ENCODE measurements at regions not wholly inside any gene's neighbourhood (a gene's known extent, or its start where the extent isn't known, plus 50 kb on each side); places are given as distances from the start of the nearest gene placed in this dataset.
"Not testable (repeated sequence)": the region's sequence is repeated elsewhere in the genome, so short reads cannot be mapped to it uniquely, and the experiment has no call there.

GRCh38 chr3:170662986-170663385 is 77.1 kb upstream of the SLC7A14 start:
- H3K4me3 ChIP-seq (ENCODE audit: insufficient read depth, low read depth, low read length); DNase-seq; H3K36me3 ChIP-seq (replicated peaks; ENCODE audit: control insufficient read depth, insufficient read depth, low read length); H3K27me3 ChIP-seq (ENCODE audit: control insufficient read depth, insufficient read depth, low read length): not testable (repeated sequence)

GRCh38 chr3:170660139-170660538 is 74.3 kb upstream of the SLC7A14 start:
- DNase-seq: no peak
- Histone ChIP-seq H3K4me3 (ENCODE audit: insufficient read depth, low read depth, low read length) (no peak overlapping the region), H3K36me3 (replicated peaks; ENCODE audit: control insufficient read depth, insufficient read depth, low read length) (no peaks in the 10 kb centered on the region), H3K27me3 (ENCODE audit: control insufficient read depth, insufficient read depth, low read length) (no peaks in the 10 kb centered on the region)

GRCh38 chr3:170657312-170657711 is 71.4 kb upstream of the SLC7A14 start:
- no peak for DNase-seq
- Histone ChIP-seq H3K27me3 (ENCODE audit: control insufficient read depth, insufficient read depth, low read length) (no peaks in the 10 kb centered on the region), H3K36me3 (replicated peaks; ENCODE audit: control insufficient read depth, insufficient read depth, low read length) (no peaks in the 10 kb centered on the region), H3K4me3 (ENCODE audit: insufficient read depth, low read depth, low read length) (no peak overlapping the region)

- H3K4me3 ChIP-seq (ENCODE audit: insufficient read depth, low read depth, low read length): no peak overlapping the region
- no peaks in the 10 kb centered on the region for H3K27me3 ChIP-seq (ENCODE audit: control insufficient read depth, insufficient read depth, low read length)
- no peak for DNase-seq
- no peaks in the 10 kb centered on the region for H3K36me3 ChIP-seq (replicated peaks; ENCODE audit: control insufficient read depth, insufficient read depth, low read length)
Observed at GRCh38 chr3:170656284-170656683, 70.4 kb upstream of the SLC7A14 start.

- Histone ChIP-seq H3K4me3 (ENCODE audit: insufficient read depth, low read depth, low read length) (no peak overlapping the region), H3K36me3 (replicated peaks; ENCODE audit: control insufficient read depth, insufficient read depth, low read length) (no peaks in the 10 kb centered on the region), H3K27me3 (ENCODE audit: control insufficient read depth, insufficient read depth, low read length) (no peaks in the 10 kb centered on the region; the same call in 1 of the 2 replicates)
- no peak for DNase-seq
Observed at GRCh38 chr3:170653801-170654200, 67.9 kb upstream of the SLC7A14 start.

GRCh38 chr3:170651260-170651845 is 65.5 kb upstream of the SLC7A14 start:
- no peaks in the 10 kb centered on the region for H3K36me3 ChIP-seq (replicated peaks; ENCODE audit: control insufficient read depth, insufficient read depth, low read length)
- H3K27me3 ChIP-seq (ENCODE audit: control insufficient read depth, insufficient read depth, low read length): no peaks in the 10 kb centered on the region; the same call in 1 of the 2 replicates
- H3K4me3 ChIP-seq (ENCODE audit: insufficient read depth, low read depth, low read length): no peak overlapping the region
- no peak for DNase-seq

GRCh38 chr3:170650557-170650956 is 64.7 kb upstream of the SLC7A14 start:
- H3K4me3 ChIP-seq (ENCODE audit: insufficient read depth, low read depth, low read length); DNase-seq; H3K36me3 ChIP-seq (replicated peaks; ENCODE audit: control insufficient read depth, insufficient read depth, low read length); H3K27me3 ChIP-seq (ENCODE audit: control insufficient read depth, insufficient read depth, low read length): not testable (repeated sequence)

- H3K36me3 ChIP-seq (replicated peaks; ENCODE audit: control insufficient read depth, insufficient read depth, low read length): no peaks in the 10 kb centered on the region
- no peak overlapping the region for H3K4me3 ChIP-seq (ENCODE audit: insufficient read depth, low read depth, low read length)
- no peaks in the 10 kb centered on the region for H3K27me3 ChIP-seq (ENCODE audit: control insufficient read depth, insufficient read depth, low read length)
- no peak for DNase-seq
Observed at GRCh38 chr3:170644711-170645110, 58.8 kb upstream of the SLC7A14 start.

- no peaks in the 10 kb centered on the region for H3K27me3 ChIP-seq (ENCODE audit: control insufficient read depth, insufficient read depth, low read length)
- no peaks in the 10 kb centered on the region for H3K36me3 ChIP-seq (replicated peaks; ENCODE audit: control insufficient read depth, insufficient read depth, low read length)
- H3K4me3 ChIP-seq (ENCODE audit: insufficient read depth, low read depth, low read length): no peak overlapping the region
- no peak for DNase-seq
Observed at GRCh38 chr3:170643831-170644230, 58.0 kb upstream of the SLC7A14 start.

GRCh38 chr3:170642882-170643601 is 57.2 kb upstream of the SLC7A14 start:
- no peak for DNase-seq
- Histone ChIP-seq H3K4me3 (ENCODE audit: insufficient read depth, low read depth, low read length) (no peak overlapping the region), H3K36me3 (replicated peaks; ENCODE audit: control insufficient read depth, insufficient read depth, low read length) (no peaks in the 10 kb centered on the region), H3K27me3 (ENCODE audit: control insufficient read depth, insufficient read depth, low read length) (no peaks in the 10 kb centered on the region)

- Histone ChIP-seq H3K4me3 (ENCODE audit: insufficient read depth, low read depth, low read length) (no peak overlapping the region), H3K27me3 (ENCODE audit: control insufficient read depth, insufficient read depth, low read length) (no peaks in the 10 kb centered on the region), H3K36me3 (replicated peaks; ENCODE audit: control insufficient read depth, insufficient read depth, low read length) (no peaks in the 10 kb centered on the region)
- no peak for DNase-seq
Observed at GRCh38 chr3:170641510-170642236, 55.8 kb upstream of the SLC7A14 start.

- no peaks in the 10 kb centered on the region for H3K27me3 ChIP-seq (ENCODE audit: control insufficient read depth, insufficient read depth, low read length)
- no peak for DNase-seq
Observed at GRCh38 chr3:170640737-170641171, 54.9 kb upstream of the SLC7A14 start.

GRCh38 chr3:170638988-170639387 is 53.1 kb upstream of the SLC7A14 start:
- H3K27me3 ChIP-seq (ENCODE audit: control insufficient read depth, insufficient read depth, low read length): no peaks in the 10 kb centered on the region
- H3K4me3 ChIP-seq (ENCODE audit: insufficient read depth, low read depth, low read length): no peak overlapping the region
- no peaks in the 10 kb centered on the region for H3K36me3 ChIP-seq (replicated peaks; ENCODE audit: control insufficient read depth, insufficient read depth, low read length)
- no peak for DNase-seq

More at GRCh38 chr3:170640737-170641171, 54.9 kb upstream of the SLC7A14 start:
- no peak overlapping the region for H3K4me3 ChIP-seq (ENCODE audit: insufficient read depth, low read depth, low read length)
- H3K36me3 ChIP-seq (replicated peaks; ENCODE audit: control insufficient read depth, insufficient read depth, low read length): no peaks in the 10 kb centered on the region

- Histone ChIP-seq H3K36me3 (replicated peaks; ENCODE audit: control insufficient read depth, insufficient read depth, low read length) (no peaks in the 10 kb centered on the region), H3K4me3 (ENCODE audit: insufficient read depth, low read depth, low read length) (no peak overlapping the region), H3K27me3 (ENCODE audit: control insufficient read depth, insufficient read depth, low read length) (no peaks in the 10 kb centered on the region)
- no peak for DNase-seq
Observed at GRCh38 chr3:170637306-170637705, 51.4 kb upstream of the SLC7A14 start.

- H3K27me3 ChIP-seq (ENCODE audit: control insufficient read depth, insufficient read depth, low read length): no peaks in the 10 kb centered on the region
- no peak for DNase-seq
Observed at GRCh38 chr3:170636400-170636973, 50.6 kb upstream of the SLC7A14 start.

More at GRCh38 chr3:170636400-170636973, 50.6 kb upstream of the SLC7A14 start:
- Histone ChIP-seq H3K36me3 (replicated peaks; ENCODE audit: control insufficient read depth, insufficient read depth, low read length) (no peaks in the 10 kb centered on the region), H3K4me3 (ENCODE audit: insufficient read depth, low read depth, low read length) (no peak overlapping the region)

Measured in H7 (cell line).